ENCODE measurements at regions not wholly inside any gene's neighbourhood (a gene's known extent, or its start where the extent isn't known, plus 50 kb on each side); places are given as distances from the start of the nearest gene placed in this dataset.

DNA sequence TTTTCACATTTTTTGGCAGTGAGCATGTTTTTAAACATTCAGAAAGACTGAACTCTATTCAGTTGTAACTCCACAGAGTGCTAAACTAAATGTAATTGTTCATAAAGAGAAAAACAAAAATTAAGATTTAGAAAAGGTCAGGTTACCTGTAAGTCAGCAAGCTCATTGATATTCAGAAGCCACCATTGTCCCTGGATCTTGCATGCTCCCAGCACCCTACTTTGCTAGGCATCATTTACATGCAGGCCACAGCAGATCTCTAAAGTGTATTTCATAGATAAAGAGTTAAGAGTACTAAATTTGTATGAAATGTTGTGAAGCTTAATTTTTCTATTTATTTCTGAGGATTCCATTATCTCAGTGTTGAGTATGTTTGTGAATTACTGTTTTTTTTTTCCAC lies 64.8 kb upstream of the CDH19 start:
- TF ChIP-seq, protein P1, sequence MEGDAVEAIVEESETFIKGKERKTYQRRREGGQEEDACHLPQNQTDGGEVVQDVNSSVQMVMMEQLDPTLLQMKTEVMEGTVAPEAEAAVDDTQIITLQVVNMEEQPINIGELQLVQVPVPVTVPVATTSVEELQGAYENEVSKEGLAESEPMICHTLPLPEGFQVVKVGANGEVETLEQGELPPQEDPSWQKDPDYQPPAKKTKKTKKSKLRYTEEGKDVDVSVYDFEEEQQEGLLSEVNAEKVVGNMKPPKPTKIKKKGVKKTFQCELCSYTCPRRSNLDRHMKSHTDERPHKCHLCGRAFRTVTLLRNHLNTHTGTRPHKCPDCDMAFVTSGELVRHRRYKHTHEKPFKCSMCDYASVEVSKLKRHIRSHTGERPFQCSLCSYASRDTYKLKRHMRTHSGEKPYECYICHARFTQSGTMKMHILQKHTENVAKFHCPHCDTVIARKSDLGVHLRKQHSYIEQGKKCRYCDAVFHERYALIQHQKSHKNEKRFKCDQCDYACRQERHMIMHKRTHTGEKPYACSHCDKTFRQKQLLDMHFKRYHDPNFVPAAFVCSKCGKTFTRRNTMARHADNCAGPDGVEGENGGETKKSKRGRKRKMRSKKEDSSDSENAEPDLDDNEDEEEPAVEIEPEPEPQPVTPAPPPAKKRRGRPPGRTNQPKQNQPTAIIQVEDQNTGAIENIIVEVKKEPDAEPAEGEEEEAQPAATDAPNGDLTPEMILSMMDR (IDR thresholded peaks at IDR 0.05; ENCODE audit: poor library complexity): no peak
- TF ChIP-seq EZH2 (IDR thresholded peaks at IDR 0.05; ENCODE audit: borderline replicate concordance): no peak
- no peak for TF ChIP-seq EZH2phosphoT487 (IDR thresholded peaks at IDR 0.05; ENCODE audit: low read depth, severe bottlenecking, unreplicated experiment)

All from hepatocyte (in vitro differentiated cells).